Ammon's horn (tissue), 1 donor: ENCODE measurements at regions not wholly inside any gene's neighbourhood (a gene's known extent, or its start where the extent isn't known, plus 50 kb on each side); places are given as distances from the start of the nearest gene placed in this dataset.

ENCODE experiments used
- DNase-seq: peaks from one replicate; pipeline ENCODE4 v3.0.0-alpha.2; 2016; ENCODE audit warnings: low spot score

- DNase-seq = no peak
These were observed 52.5 kb upstream of the CLDN10 start for GRCh38 chr13:95499811-95500712.

- no peak for DNase-seq
These were observed 50.3 kb upstream of the CLDN10 start for GRCh38 chr13:95502216-95502615.
